HEK293T (cell line): ENCODE measurements at regions not wholly inside any gene's neighbourhood (a gene's known extent, or its start where the extent isn't known, plus 50 kb on each side); places are given as distances from the start of the nearest gene placed in this dataset.

Experiments used
- BHLHE40 ChIP-seq: fragments of 450-650 bp; IDR thresholded peaks from 2 replicates; pipeline ENCODE4 v1.6.1; 2016; ENCODE audit warnings: mild to moderate bottlenecking, moderate library complexity, borderline replicate concordance
- ELF4 ChIP-seq: fragments of 450-650 bp; IDR thresholded peaks from 2 replicates; pipeline ENCODE4 v1.6.1; 2017; ENCODE audit warnings: antibody characterized with exemption
- FOXA1 ChIP-seq: fragments of 450-650 bp; IDR thresholded peaks from 2 replicates; pipeline ENCODE4 v1.6.1; 2016; ENCODE audit warnings: mild to moderate bottlenecking
- FOXK2 ChIP-seq: fragments of 450-650 bp; IDR thresholded peaks from 2 replicates; pipeline ENCODE4 v1.6.1; 2016; ENCODE audit warnings: mild to moderate bottlenecking
- HDGF ChIP-seq: fragments of 450-650 bp; IDR thresholded peaks from 2 replicates; pipeline ENCODE4 v1.6.1; 2017; ENCODE audit warnings: antibody characterized with exemption, borderline replicate concordance
- LEF1 ChIP-seq: fragments of 450-650 bp; IDR thresholded peaks from 2 replicates; pipeline ENCODE4 v1.6.1; 2017; ENCODE audit warnings: mild to moderate bottlenecking, borderline replicate concordance
- PKNOX1 ChIP-seq: fragments of 450-650 bp; IDR thresholded peaks from 2 replicates; pipeline ENCODE4 v1.6.1; 2016
- SP1 ChIP-seq: fragments of 450-650 bp; IDR thresholded peaks from 2 replicates; pipeline ENCODE4 v1.6.1; 2017
- SUZ12 ChIP-seq: fragments of 450-650 bp; IDR thresholded peaks from 2 replicates; pipeline ENCODE4 v1.6.1; 2016; ENCODE audit warnings: mild to moderate bottlenecking
- TARDBP ChIP-seq: fragments of 450-650 bp; IDR thresholded peaks from 2 replicates; pipeline ENCODE4 v1.6.1; 2016
- ZNF384 ChIP-seq: fragments of 450-650 bp; IDR thresholded peaks from 2 replicates; pipeline ENCODE4 v1.6.1; 2016

DNA sequence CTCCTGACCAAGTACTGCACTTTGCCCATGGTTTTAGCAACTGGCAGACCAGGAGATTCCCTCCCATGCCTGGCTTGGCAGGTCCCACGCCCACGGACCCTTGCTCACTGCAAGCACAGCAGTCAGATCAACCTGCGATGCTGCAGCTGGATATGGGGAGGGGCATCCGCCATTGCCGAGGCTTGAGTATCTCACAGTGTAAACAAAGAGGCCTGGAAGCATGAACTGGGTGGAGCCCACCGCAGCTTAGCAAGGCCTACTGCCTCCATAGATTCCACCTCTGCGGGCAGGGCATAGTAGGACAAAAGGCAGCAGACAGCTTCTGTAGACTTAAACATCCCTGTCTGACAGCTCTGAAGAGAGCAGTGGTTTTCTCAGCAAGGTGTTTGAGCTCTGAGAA lies 479.8 kb downstream of the FUT8 start:
- no peak for TF ChIP-seq HDGF
- no peak for TF ChIP-seq FOXA1
- no peak for TF ChIP-seq ZNF384
- no peak for TF ChIP-seq ELF4
- TF ChIP-seq SUZ12, result no peak
- no peak for TF ChIP-seq FOXK2
- no peak for TF ChIP-seq TARDBP
- no peak for TF ChIP-seq SP1
- no peak for TF ChIP-seq PKNOX1
- TF ChIP-seq BHLHE40, result no peak
- TF ChIP-seq LEF1, result no peak
